SH-SY5Y (cell line): ENCODE measurements at regions not wholly inside any gene's neighbourhood (a gene's known extent, or its start where the extent isn't known, plus 50 kb on each side); places are given as distances from the start of the nearest gene placed in this dataset.

Experiments
- GATA2 ChIP-seq: IDR thresholded peaks from 2 replicates; pipeline ENCODE4 v1.6.1; 2011; ENCODE audit warnings: mild to moderate bottlenecking, low read depth, low read length
- GATA3 ChIP-seq: IDR thresholded peaks from 2 replicates; pipeline ENCODE4 v1.6.1; 2011; ENCODE audit warnings: low read depth, mild to moderate bottlenecking, low read length, moderate library complexity

- TF ChIP-seq GATA2 (no peak), GATA3 (no peak)
Measured at GRCh38 chr2:16045653-16046352, 105.5 kb downstream of the MYCN start.
